ENCODE measurements at regions not wholly inside any gene's neighbourhood (a gene's known extent, or its start where the extent isn't known, plus 50 kb on each side); places are given as distances from the start of the nearest gene placed in this dataset.

GRCh38 chr4:137032222-137032621 is 500.1 kb downstream of the PCDH18 start:
- TF ChIP-seq, protein P1, sequence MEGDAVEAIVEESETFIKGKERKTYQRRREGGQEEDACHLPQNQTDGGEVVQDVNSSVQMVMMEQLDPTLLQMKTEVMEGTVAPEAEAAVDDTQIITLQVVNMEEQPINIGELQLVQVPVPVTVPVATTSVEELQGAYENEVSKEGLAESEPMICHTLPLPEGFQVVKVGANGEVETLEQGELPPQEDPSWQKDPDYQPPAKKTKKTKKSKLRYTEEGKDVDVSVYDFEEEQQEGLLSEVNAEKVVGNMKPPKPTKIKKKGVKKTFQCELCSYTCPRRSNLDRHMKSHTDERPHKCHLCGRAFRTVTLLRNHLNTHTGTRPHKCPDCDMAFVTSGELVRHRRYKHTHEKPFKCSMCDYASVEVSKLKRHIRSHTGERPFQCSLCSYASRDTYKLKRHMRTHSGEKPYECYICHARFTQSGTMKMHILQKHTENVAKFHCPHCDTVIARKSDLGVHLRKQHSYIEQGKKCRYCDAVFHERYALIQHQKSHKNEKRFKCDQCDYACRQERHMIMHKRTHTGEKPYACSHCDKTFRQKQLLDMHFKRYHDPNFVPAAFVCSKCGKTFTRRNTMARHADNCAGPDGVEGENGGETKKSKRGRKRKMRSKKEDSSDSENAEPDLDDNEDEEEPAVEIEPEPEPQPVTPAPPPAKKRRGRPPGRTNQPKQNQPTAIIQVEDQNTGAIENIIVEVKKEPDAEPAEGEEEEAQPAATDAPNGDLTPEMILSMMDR (IDR thresholded peaks at IDR 0.05): no peak
- no peak for TF ChIP-seq POLR2A (IDR thresholded peaks at IDR 0.05)
